HepG2 (cell line): ENCODE measurements at regions not wholly inside any gene's neighbourhood (a gene's known extent, or its start where the extent isn't known, plus 50 kb on each side); places are given as distances from the start of the nearest gene placed in this dataset.
A peak's percentile ranks its signal among the peaks of the same experiment; 100 is the strongest.

ENCODE experiments used
- ATAC-seq: fragments of 200-7000 bp; cut with Tn5 transposase; 3 replicates; pipeline ENCODE4 v1.9.1; 2020; ENCODE audit warnings: mild to moderate bottlenecking, moderate library complexity
- BruUV-seq: library from RNA; stranded (reverse); fragments of 400-500 nt; replicated peaks from 2 replicates; lab custom pipeline; 2021; lab: Mats Ljungman, UMichigan
- CTCF ChIA-PET: fragments of 300-600 bp; formaldehyde crosslinking; extraction: SDS; loops from one replicate; lab custom pipeline; 2021; ENCODE audit warnings: low total read pairs, inconsistent platforms, low intra/inter-chr PET ratio; lab: Yijun Ruan, JAX
- POLR2A ChIA-PET: fragments of 350-600 bp; sonication (Branson Sonifier 250); formaldehyde crosslinking; loops from one replicate; lab custom pipeline; 2020; ENCODE audit warnings: antibody characterized with exemption, inconsistent platforms; lab: Yijun Ruan, JAX
- DNase-seq: peaks from one replicate; pipeline ENCODE4 v3.0.0-alpha.2; 2015; ENCODE audit warnings: low spot score
- FAIRE-seq: peaks from 3 replicates; lab custom pipeline; 2011; peaks lifted over from hg19 to GRCh38; lab: Jason Lieb, UNC
- H2AFZ ChIP-seq: one replicate; pipeline ENCODE4 v1.6.1; 2011; ENCODE audit warnings: low read length, inconsistent platforms
- H3K27ac ChIP-seq: fragments of 300-600 bp; 3 replicates; pipeline ENCODE4 v1.8.0; 2011; ENCODE audit warnings: mixed run types, mild to moderate bottlenecking, mixed read lengths, low read length, inconsistent platforms; ENCODE audit not compliant: insufficient read depth; ENCODE audit errors: extremely low read length
- H3K27me3 ChIP-seq, 2 experiments: fragments of 200-600 bp in 1 of 2; 2 replicates in 1 of 2; 3 replicates in 1 of 2; pipeline versions ENCODE4 v1.6.0 to v1.8.0; 2011; ENCODE audit warnings: low read length in 2 of 2, mild to moderate bottlenecking in 2 of 2, moderate library complexity in 2 of 2, inconsistent platforms in 1 of 2; ENCODE audit not compliant: insufficient read depth in 2 of 2, control insufficient read depth in 1 of 2
- H3K36me3 ChIP-seq, 2 experiments: fragments of 200-600 bp in 1 of 2; replicated peaks in 1 of 2; 2 replicates in 1 of 2; 3 replicates in 1 of 2; pipeline versions ENCODE4 v1.5.1 to v1.8.0; 2011; ENCODE audit warnings: low read length in 2 of 2, inconsistent platforms in 1 of 2; ENCODE audit not compliant: insufficient read depth in 2 of 2, control insufficient read depth in 1 of 2
- H3K4me1 ChIP-seq: 2 replicates; pipeline ENCODE4 v1.5.1; 2012; ENCODE audit warnings: low read length, inconsistent platforms; ENCODE audit not compliant: insufficient read depth
- H3K4me2 ChIP-seq: 2 replicates; pipeline ENCODE4 v1.6.0; 2011; ENCODE audit warnings: low read depth, low read length, inconsistent platforms
- H3K4me3 ChIP-seq, 3 experiments: fragments of 200-600 bp in 1 of 3; sonication (generic), shearing (Covaris generic) in 1 of 3; replicated peaks in 1 of 3; 2 replicates each; pipeline ENCODE4 v1.5.1; 2011 to 2016; ENCODE audit warnings: low read length in 3 of 3, inconsistent platforms in 2 of 3, low read depth in 2 of 3, mild to moderate bottlenecking in 2 of 3, control low read depth in 1 of 3, mixed read lengths in 1 of 3; ENCODE audit not compliant: insufficient read depth in 1 of 3
- H3K79me2 ChIP-seq: one replicate; pipeline ENCODE4 v1.6.1; 2011; ENCODE audit warnings: low read length, inconsistent platforms; ENCODE audit not compliant: insufficient read depth
- H3K9ac ChIP-seq: 2 replicates; pipeline ENCODE4 v1.6.0; 2011; ENCODE audit warnings: mild to moderate bottlenecking, low read depth, low read length, inconsistent platforms; ENCODE audit not compliant: insufficient read depth
- H3K9me3 ChIP-seq: 2 replicates; pipeline ENCODE4 v1.5.1; 2012; ENCODE audit warnings: mild to moderate bottlenecking, low read length
- H4K20me1 ChIP-seq: 2 replicates; pipeline ENCODE4 v1.6.0; 2011; ENCODE audit warnings: inconsistent platforms, mild to moderate bottlenecking, low read length, moderate library complexity; ENCODE audit not compliant: insufficient read depth
- FUBP1 ChIP-seq: sonication (generic); formaldehyde crosslinking; IDR thresholded peaks from 2 replicates; pipeline ENCODE4 v1.5.1; 2020; ENCODE audit warnings: missing genetic modification reagents, mild to moderate bottlenecking, borderline replicate concordance
- MBD4 ChIP-seq: IDR thresholded peaks from 2 replicates; pipeline ENCODE4 v1.6.1; 2012; ENCODE audit warnings: low read length, inconsistent platforms, borderline replicate concordance
- NPAS2 ChIP-seq: sonication (generic); formaldehyde crosslinking; IDR thresholded peaks from 2 replicates; pipeline ENCODE4 v1.8.0; 2022; ENCODE audit warnings: mild to moderate bottlenecking, missing genetic modification reagents, borderline replicate concordance
- SIN3B ChIP-seq: fragments of 150-350 bp; IDR thresholded peaks from 2 replicates; pipeline ENCODE4 v1.6.1; 2014; ENCODE audit warnings: low read length
- SMAD1 ChIP-seq: sonication (generic); formaldehyde crosslinking; IDR thresholded peaks from 2 replicates; pipeline ENCODE4 v1.4.0; 2020; ENCODE audit warnings: missing genetic modification reagents, low read depth, mild to moderate bottlenecking, borderline replicate concordance
- TRIM22 ChIP-seq: fragments of 450-650 bp; IDR thresholded peaks from 2 replicates; pipeline ENCODE4 v1.6.1; 2017
- ZKSCAN8 ChIP-seq: IDR thresholded peaks from 2 replicates; pipeline ENCODE4 v1.6.1; 2016; ENCODE audit warnings: borderline replicate concordance, missing genetic modification reagents, missing compliant biosample characterization
- ZNF142 ChIP-seq: sonication (generic); formaldehyde crosslinking; IDR thresholded peaks from 2 replicates; pipeline ENCODE4 v1.4.0; 2020; ENCODE audit warnings: missing genetic modification reagents
- ZNF770 ChIP-seq: sonication (generic); formaldehyde crosslinking; IDR thresholded peaks from 2 replicates; pipeline ENCODE4 v1.5.0; 2020; ENCODE audit warnings: mild to moderate bottlenecking, missing genetic modification reagents
- WGBS: methylation state at CpG from one replicate; pipeline ENCODE4 v1.1.6; 2017; ENCODE audit warnings: low lambda C conversion rate; 5-methylcytosine and 5-hydroxymethylcytosine counted together
- in situ Hi-C: cut with HindIII; loops from 2 replicates; pipeline ENCODE4 v1.10.0; 2017; ENCODE audit warnings: low pct_unique_long_range_greater_than_20kb; ENCODE audit not compliant: extremely low pct_ligation_motif_present
- intact Hi-C: fragments of 100-400 bp; cut with micrococcal nuclease; formaldehyde crosslinking; loops from one replicate; pipeline ENCODE4 v1.10.0; 2022; ENCODE audit not compliant: unreplicated experiment

GRCh38 chr12:59940631-59941342 lies 345.0 kb downstream of the SLC16A7 start:
- ATAC-seq (0 out of 3 replicates have a peak, but pooled peaks have one; percentile 31), DNase-seq (peak; percentile 9), FAIRE-seq (no peak)
- 4% methylated on average over 4 of the region's 4 CpGs for WGBS
- Histone ChIP-seq H3K79me2 (no peaks in the 10 kb centered on the region), H3K4me3 (no peak overlapping the region), H3K36me3 (no peaks in the 10 kb centered on the region), H3K4me2 (no peak overlapping the region), H3K27me3 (no peaks in the 10 kb centered on the region), H3K9ac (no peak overlapping the region), H4K20me1 (no peaks in the 10 kb centered on the region), H3K9me3 (peaks cover 30% of the 10 kb centered on the region), H3K27ac (no peak overlapping the region), H3K4me1 (no peaks in the 10 kb centered on the region), H2AFZ (no peak overlapping the region)
- in situ Hi-C loops, result no loop called here
- intact Hi-C loops, result no loop called here
- CTCF ChIA-PET, result no interaction called here
- TF ChIP-seq ZKSCAN8 (CRISPR knock-in tag) (no peak), MBD4 (no peak), SMAD1 (CRISPR knock-in tag) (no peak), ZNF142 (CRISPR knock-in tag) (no peak), FUBP1 (CRISPR knock-in tag) (no peak), ZNF770 (CRISPR knock-in tag) (no peak), SIN3B (no peak), NPAS2 (CRISPR knock-in tag) (no peak), TRIM22 (no peak)
- POLR2A ChIA-PET, result no interaction called here
- no TSS peak for BruUV-seq
